ENCODE measurements at regions not wholly inside any gene's neighbourhood (a gene's known extent, or its start where the extent isn't known, plus 50 kb on each side); places are given as distances from the start of the nearest gene placed in this dataset.

DNA sequence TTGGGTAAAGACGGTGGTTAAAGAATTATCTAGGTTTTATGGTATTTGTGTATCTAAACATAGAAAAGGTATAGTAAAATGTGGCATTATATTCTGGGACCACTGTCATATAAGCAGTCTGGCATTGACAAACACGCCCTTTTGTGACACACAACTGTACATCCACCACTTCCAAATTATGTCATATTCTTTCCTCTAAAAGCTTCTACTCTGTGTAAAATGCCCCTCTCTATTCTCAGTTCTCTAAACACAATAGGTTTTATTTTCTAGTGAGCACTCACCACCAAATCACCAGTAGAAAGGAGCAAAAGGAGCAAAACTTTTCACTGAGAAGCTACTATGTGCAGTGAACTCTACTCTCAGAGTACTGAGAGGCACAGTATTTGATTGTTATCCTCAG lies 88.1 kb upstream of the PIEZO2 start:
- TF ChIP-seq EZH2 (IDR thresholded peaks at IDR 0.05; ENCODE audit: insufficient read depth, poor library complexity, severe bottlenecking) (no peak), EZH2phosphoT487 (IDR thresholded peaks at IDR 0.05; ENCODE audit: insufficient read depth, low read depth) (no peak)

Measured in GM23248 (cell line).